WTC11 (cell line): ENCODE measurements at regions not wholly inside any gene's neighbourhood (a gene's known extent, or its start where the extent isn't known, plus 50 kb on each side); places are given as distances from the start of the nearest gene placed in this dataset.

Experiments used
- ATAC-seq: fragments of 200-7000 bp; cut with Tn5 transposase; 2 replicates; pipeline ENCODE4 v1.10.0; 2021; ENCODE audit warnings: mild to moderate bottlenecking, moderate library complexity
- CTCF ChIA-PET: fragments of 300-600 bp; sonication (Branson Sonifier 250); formaldehyde crosslinking; loops from one replicate; lab custom pipeline; 2021; ENCODE audit warnings: antibody characterized with exemption; lab: Charles Lee
- POLR2A ChIA-PET: fragments of 350-600 bp; sonication (Branson Sonifier 250); formaldehyde crosslinking; loops from one replicate; lab custom pipeline; 2021; ENCODE audit warnings: antibody characterized with exemption; lab: Charles Lee
- DNase-seq: peaks from one replicate; pipeline ENCODE4 v3.0.0; 2021; ENCODE audit warnings: low spot score
- H3K27ac Mint-ChIP-seq: 2 replicates; pipeline ENCODE4 v1.8.0; 2021; ENCODE audit warnings: mixed read lengths
- H3K27me3 Mint-ChIP-seq: 2 replicates; pipeline ENCODE4 v1.8.0; 2021; ENCODE audit warnings: low read depth, mild to moderate bottlenecking, moderate library complexity, mixed read lengths
- H3K36me3 Mint-ChIP-seq: 2 replicates; pipeline ENCODE4 v1.8.0; 2021; ENCODE audit warnings: mixed read lengths
- H3K4me1 Mint-ChIP-seq: 2 replicates; pipeline ENCODE4 v1.8.0; 2022; ENCODE audit warnings: mixed read lengths
- H3K4me3 Mint-ChIP-seq: 2 replicates; pipeline ENCODE4 v1.8.0; 2021; ENCODE audit warnings: mild to moderate bottlenecking, moderate library complexity, mixed read lengths
- H3K9me3 Mint-ChIP-seq: 2 replicates; pipeline ENCODE4 v1.8.0; 2021; ENCODE audit warnings: mixed read lengths
- AR ChIP-seq: fragments of 250-450 bp; sonication (Bioruptor Pico); IDR thresholded peaks from 2 replicates; pipeline ENCODE4 v1.9.0; 2021; ENCODE audit warnings: mild to moderate bottlenecking
- CDX4 ChIP-seq: fragments of 250-450 bp; sonication (Bioruptor Pico); IDR thresholded peaks from 2 replicates; pipeline ENCODE4 v1.9.0; 2021; ENCODE audit warnings: moderate library complexity, mild to moderate bottlenecking, inconsistent platforms, borderline replicate concordance
- CREB1 ChIP-seq: sonication (generic); formaldehyde crosslinking; IDR thresholded peaks from 2 replicates; pipeline ENCODE4 v1.8.0; 2023; ENCODE audit warnings: mild to moderate bottlenecking, missing genetic modification reagents
- E2F5 ChIP-seq: sonication (generic); formaldehyde crosslinking; IDR thresholded peaks from 2 replicates; pipeline ENCODE4 v1.8.1; 2022; ENCODE audit warnings: mild to moderate bottlenecking, moderate library complexity, missing genetic modification reagents
- ELF4 ChIP-seq: sonication (generic); formaldehyde crosslinking; IDR thresholded peaks from 2 replicates; pipeline ENCODE4 v1.8.1; 2022; ENCODE audit warnings: low read depth, mild to moderate bottlenecking, moderate library complexity, missing genetic modification reagents
- HMGXB4 ChIP-seq: sonication (generic); formaldehyde crosslinking; IDR thresholded peaks from 2 replicates; pipeline ENCODE4 v1.8.1; 2023; ENCODE audit warnings: mild to moderate bottlenecking, moderate library complexity, missing genetic modification reagents
- MYBL2 ChIP-seq: sonication (generic); formaldehyde crosslinking; IDR thresholded peaks from 2 replicates; pipeline ENCODE4 v1.8.1; 2023; ENCODE audit warnings: mild to moderate bottlenecking, moderate library complexity, missing genetic modification reagents
- NR2C2 ChIP-seq: sonication (generic); formaldehyde crosslinking; IDR thresholded peaks from 2 replicates; pipeline ENCODE4 v1.8.0; 2022; ENCODE audit warnings: mild to moderate bottlenecking, missing genetic modification reagents
- PRDM15 ChIP-seq: sonication (generic); formaldehyde crosslinking; IDR thresholded peaks from 2 replicates; pipeline ENCODE4 v1.8.0; 2022; ENCODE audit warnings: missing genetic modification reagents
- RELA ChIP-seq: sonication (generic); formaldehyde crosslinking; IDR thresholded peaks from 2 replicates; pipeline ENCODE4 v1.8.1; 2022; ENCODE audit warnings: missing genetic modification reagents, mild to moderate bottlenecking, borderline replicate concordance
- SMAD4 ChIP-seq: sonication (generic); formaldehyde crosslinking; IDR thresholded peaks from 2 replicates; pipeline ENCODE4 v1.8.0; 2022; ENCODE audit warnings: mild to moderate bottlenecking, missing genetic modification reagents
- STAT6 ChIP-seq: sonication (generic); formaldehyde crosslinking; conservative IDR thresholded peaks from 2 replicates; pipeline ENCODE4 v1.8.1; 2023; ENCODE audit warnings: mild to moderate bottlenecking, low read depth, missing genetic modification reagents, moderate library complexity
- ZNF121 ChIP-seq: sonication (generic); formaldehyde crosslinking; IDR thresholded peaks from 2 replicates; pipeline ENCODE4 v1.8.0; 2023; ENCODE audit warnings: missing genetic modification reagents

GRCh38 chr11:88414385-88414861 lies 76.9 kb upstream of the CTSC start:
- no peak for ATAC-seq
- Mint-ChIP-seq H3K4me3 (no peak overlapping the region), H3K27me3 (no peaks in the 10 kb centered on the region), H3K4me1 (no peaks in the 10 kb centered on the region), H3K27ac (no peak overlapping the region), H3K9me3 (peaks cover 12% of the 10 kb centered on the region; the same call in 1 of the 2 replicates), H3K36me3 (no peaks in the 10 kb centered on the region)
- POLR2A ChIA-PET: no interaction called here
- CTCF ChIA-PET: no interaction called here
- TF ChIP-seq CREB1 (CRISPR knock-in tag): no peak
- TF ChIP-seq AR (CRISPR knock-in tag): no peak
- no peak for TF ChIP-seq MYBL2 (CRISPR knock-in tag)
- no peak for TF ChIP-seq ELF4 (CRISPR knock-in tag)
- no peak for TF ChIP-seq ZNF121 (CRISPR knock-in tag)
- TF ChIP-seq STAT6 (CRISPR knock-in tag): no peak
- TF ChIP-seq HMGXB4 (CRISPR knock-in tag): no peak
- TF ChIP-seq CDX4: no peak
- no peak for TF ChIP-seq SMAD4
- TF ChIP-seq RELA (CRISPR knock-in tag): no peak
- no peak for TF ChIP-seq PRDM15 (CRISPR knock-in tag)
- DNase-seq: no peak

- Mint-ChIP-seq H3K4me1 (no peaks in the 10 kb centered on the region), H3K36me3 (no peaks in the 10 kb centered on the region), H3K9me3 (peaks cover 20% of the 10 kb centered on the region; the same call in 1 of the 2 replicates), H3K4me3 (no peak overlapping the region), H3K27ac (no peak overlapping the region), H3K27me3 (no peaks in the 10 kb centered on the region)
- DNase-seq (no peak), ATAC-seq (no peak)
- TF ChIP-seq NR2C2 (CRISPR knock-in tag): no peak
- TF ChIP-seq E2F5 (CRISPR knock-in tag): no peak
- ChIA-PET POLR2A (no interaction called here), CTCF (no interaction called here)
Measured at GRCh38 chr11:88411265-88411664, 73.7 kb upstream of the CTSC start.
